KMS-11 (cell line): ENCODE measurements at regions not wholly inside any gene's neighbourhood (a gene's known extent, or its start where the extent isn't known, plus 50 kb on each side); places are given as distances from the start of the nearest gene placed in this dataset.

ENCODE experiments used
- H2AFZ ChIP-seq: fragments of 200-600 bp; sonication (generic); 2 replicates; pipeline ENCODE4 v1.6.1; 2016; ENCODE audit warnings: antibody characterized with exemption, mixed run types, low read depth
- H3K27ac ChIP-seq: fragments of 200-600 bp; sonication (generic); 2 replicates; pipeline ENCODE4 v1.6.1; 2016; ENCODE audit warnings: mild to moderate bottlenecking, mixed run types
- H3K27me3 ChIP-seq: fragments of 200-600 bp; sonication (generic); 2 replicates; pipeline ENCODE4 v1.6.1; 2017; ENCODE audit warnings: mild to moderate bottlenecking, low read depth, mixed run types, moderate library complexity; ENCODE audit not compliant: insufficient read depth
- H3K36me3 ChIP-seq: fragments of 200-600 bp; sonication (generic); 2 replicates; pipeline ENCODE4 v1.6.1; 2017; ENCODE audit warnings: mild to moderate bottlenecking, mixed run types; ENCODE audit not compliant: insufficient read depth
- H3K4me1 ChIP-seq: fragments of 200-600 bp; sonication (generic); 2 replicates; pipeline ENCODE4 v1.6.1; 2016; ENCODE audit warnings: mild to moderate bottlenecking, low read depth, mixed run types; ENCODE audit not compliant: poor library complexity, severe bottlenecking
- H3K4me2 ChIP-seq: fragments of 200-600 bp; sonication (generic); 2 replicates; pipeline ENCODE4 v1.7.0; 2016; ENCODE audit warnings: mild to moderate bottlenecking, mixed run types
- H3K4me3 ChIP-seq: fragments of 200-600 bp; sonication (generic); IDR thresholded peaks from 2 replicates; pipeline ENCODE4 v1.6.1; 2017; ENCODE audit warnings: low read depth, low read length, mixed read lengths; ENCODE audit not compliant: insufficient read depth
- H3K79me2 ChIP-seq: fragments of 200-600 bp; sonication (generic); 2 replicates; pipeline ENCODE4 v1.6.1; 2016; ENCODE audit warnings: low read depth, mixed run types; ENCODE audit not compliant: insufficient read depth
- H3K9ac ChIP-seq: fragments of 200-600 bp; sonication (generic); 2 replicates; pipeline ENCODE4 v1.6.1; 2016; ENCODE audit warnings: mild to moderate bottlenecking, mixed run types
- H4K20me1 ChIP-seq: fragments of 200-600 bp; sonication (generic); 2 replicates; pipeline ENCODE4 v1.6.1; 2016; ENCODE audit warnings: mild to moderate bottlenecking, mixed run types; ENCODE audit not compliant: insufficient read depth
- CTCF ChIP-seq: fragments of 200-600 bp; sonication (generic); conservative IDR thresholded peaks from 2 replicates; pipeline ENCODE4 v1.6.1; 2017; ENCODE audit warnings: low read depth, mild to moderate bottlenecking, antibody characterized with exemption, low read length, moderate library complexity, mixed read lengths

DNA sequence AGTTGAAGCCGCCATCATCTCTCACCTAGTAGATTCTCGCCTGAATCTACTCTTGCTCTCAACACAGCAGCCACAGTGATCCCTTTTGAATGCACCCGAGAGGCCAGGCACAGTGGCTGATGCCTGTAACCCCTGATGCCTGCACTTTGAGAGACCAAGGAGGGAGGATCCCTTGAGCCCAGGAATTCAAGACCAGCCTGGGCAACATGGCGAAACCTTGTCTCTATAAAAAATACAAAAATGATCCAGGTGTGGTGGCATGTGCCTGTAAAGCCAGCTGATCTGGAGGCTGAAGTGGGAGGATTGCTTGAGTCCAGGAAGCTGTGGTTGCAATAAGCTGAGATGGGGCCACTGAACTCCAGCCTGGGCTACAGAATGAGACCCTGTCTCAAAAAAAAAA lies 60.3 kb upstream of the EML4 start:
- H4K20me1 ChIP-seq: no peaks in the 10 kb centered on the region
- H3K27ac ChIP-seq: peak overlapping the region; percentile 99; the same call in 1 of the 2 replicates
- H3K4me3 ChIP-seq: no peak overlapping the region
- H3K4me1 ChIP-seq: peaks cover 69% of the 10 kb centered on the region
- no peaks in the 10 kb centered on the region for H3K27me3 ChIP-seq
- peak overlapping the region; percentile 13; the same call in 1 of the 2 replicates for H3K4me2 ChIP-seq
- no peak for TF ChIP-seq CTCF
- no peak overlapping the region for H2AFZ ChIP-seq
- H3K79me2 ChIP-seq: 0 out of 2 replicates have a peak, but pooled peaks cover 11% of the 10 kb centered on the region
- no peaks in the 10 kb centered on the region for H3K36me3 ChIP-seq
- no peak overlapping the region for H3K9ac ChIP-seq

GRCh38 chr2:42109959-42110640 lies 59.1 kb upstream of the EML4 start:
- no peak overlapping the region for H3K4me2 ChIP-seq
- H3K4me1 ChIP-seq: peaks cover 64% of the 10 kb centered on the region
- no peak for TF ChIP-seq CTCF
- no peak overlapping the region for H3K27ac ChIP-seq
- H3K9ac ChIP-seq: no peak overlapping the region
- H3K27me3 ChIP-seq: no peaks in the 10 kb centered on the region
- 0 out of 2 replicates have a peak, but pooled peaks cover 11% of the 10 kb centered on the region for H3K79me2 ChIP-seq
- H3K36me3 ChIP-seq: no peaks in the 10 kb centered on the region
- H3K4me3 ChIP-seq: no peak overlapping the region
- H2AFZ ChIP-seq: no peak overlapping the region
- H4K20me1 ChIP-seq: no peaks in the 10 kb centered on the region

GRCh38 chr2:42110641-42111322 lies 58.4 kb upstream of the EML4 start:
- Histone ChIP-seq H3K36me3 (no peaks in the 10 kb centered on the region), H2AFZ (no peak overlapping the region), H3K27me3 (no peaks in the 10 kb centered on the region), H4K20me1 (no peaks in the 10 kb centered on the region), H3K27ac (no peak overlapping the region), H3K9ac (no peak overlapping the region), H3K4me3 (no peak overlapping the region), H3K4me1 (peaks cover 58% of the 10 kb centered on the region), H3K4me2 (no peak overlapping the region), H3K79me2 (0 out of 2 replicates have a peak, but pooled peaks cover 11% of the 10 kb centered on the region)
- TF ChIP-seq CTCF: no peak

GRCh38 chr2:42112418-42112817 lies 56.7 kb upstream of the EML4 start:
- no peak overlapping the region for H2AFZ ChIP-seq
- no peaks in the 10 kb centered on the region for H4K20me1 ChIP-seq
- no peak overlapping the region for H3K9ac ChIP-seq
- H3K4me2 ChIP-seq: no peak overlapping the region
- no peak overlapping the region for H3K27ac ChIP-seq
- TF ChIP-seq CTCF: no peak
- H3K79me2 ChIP-seq: 0 out of 2 replicates have a peak, but pooled peaks cover 11% of the 10 kb centered on the region
- no peak overlapping the region for H3K4me3 ChIP-seq
- no peaks in the 10 kb centered on the region for H3K36me3 ChIP-seq
- peaks cover 57% of the 10 kb centered on the region for H3K4me1 ChIP-seq
- H3K27me3 ChIP-seq: no peaks in the 10 kb centered on the region
